DOHH2 (cell line): ENCODE measurements at regions not wholly inside any gene's neighbourhood (a gene's known extent, or its start where the extent isn't known, plus 50 kb on each side); places are given as distances from the start of the nearest gene placed in this dataset.

ENCODE experiments used
- H3F3A ChIP-seq: fragments of 200-600 bp; sonication (generic), shearing (Covaris generic); 2 replicates; pipeline ENCODE4 v1.6.0; 2016; ENCODE audit warnings: antibody characterized with exemption, mild to moderate bottlenecking; ENCODE audit not compliant: control insufficient read depth, insufficient read depth
- H3K27ac ChIP-seq: fragments of 200-600 bp; sonication (generic); 2 replicates; pipeline ENCODE4 v1.5.1; 2014; ENCODE audit warnings: low read depth, mild to moderate bottlenecking, low read length, moderate library complexity
- H3K27me3 ChIP-seq: fragments of 200-600 bp; sonication (generic); 2 replicates; pipeline ENCODE4 v1.6.1; 2014; ENCODE audit warnings: mild to moderate bottlenecking, low read length, mixed read lengths; ENCODE audit not compliant: control insufficient read depth
- H3K36me3 ChIP-seq: fragments of 200-600 bp; sonication (generic); 2 replicates; pipeline ENCODE4 v1.6.1; 2014; ENCODE audit warnings: mild to moderate bottlenecking, low read length, moderate library complexity, mixed read lengths; ENCODE audit not compliant: control insufficient read depth
- H3K4me1 ChIP-seq: fragments of 200-600 bp; sonication (generic); 2 replicates; pipeline ENCODE4 v1.6.1; 2014; ENCODE audit warnings: mild to moderate bottlenecking, low read length, mixed read lengths; ENCODE audit not compliant: control insufficient read depth
- H3K4me2 ChIP-seq: fragments of 200-600 bp; sonication (generic); 2 replicates; pipeline ENCODE4 v1.6.0; 2014; ENCODE audit warnings: mild to moderate bottlenecking, low read length, moderate library complexity
- H3K4me3 ChIP-seq: fragments of 200-600 bp; sonication (generic); 2 replicates; pipeline ENCODE4 v1.5.1; 2014; ENCODE audit warnings: mild to moderate bottlenecking, low read length, mixed read lengths
- H3K79me2 ChIP-seq: fragments of 200-600 bp; sonication (generic); 2 replicates; pipeline ENCODE4 v1.6.1; 2014; ENCODE audit warnings: mild to moderate bottlenecking, low read length, mixed read lengths; ENCODE audit not compliant: control insufficient read depth
- H3K9me2 ChIP-seq: fragments of 200-600 bp; sonication (generic); replicated peaks from 2 replicates; pipeline ENCODE4 v1.6.1; 2014; ENCODE audit warnings: mild to moderate bottlenecking, low read length, mixed read lengths; ENCODE audit not compliant: control insufficient read depth
- H3K9me3 ChIP-seq: fragments of 200-600 bp; sonication (generic); 2 replicates; pipeline ENCODE4 v1.6.1; 2014; ENCODE audit warnings: antibody characterized with exemption, low read length, mixed read lengths; ENCODE audit not compliant: control insufficient read depth, insufficient read depth
- H4K20me1 ChIP-seq: fragments of 200-600 bp; sonication (generic); 2 replicates; pipeline ENCODE4 v1.6.0; 2014; ENCODE audit warnings: low read depth, mild to moderate bottlenecking, antibody characterized with exemption, low read length, moderate library complexity; ENCODE audit not compliant: control insufficient read depth, insufficient read depth
- EZH2phosphoT487 ChIP-seq: fragments of 200-600 bp; sonication (generic); IDR thresholded peaks from 2 replicates; pipeline ENCODE4 v1.6.1; 2017; ENCODE audit warnings: borderline replicate concordance, mild to moderate bottlenecking, antibody characterized with exemption, low read length, moderate library complexity, mixed read lengths
- TF ChIP-seq, protein P1 (sequence below): fragments of 200-600 bp; sonication (generic); IDR thresholded peaks from one replicate; pipeline ENCODE4 v1.5.1; 2014; ENCODE audit warnings: antibody characterized with exemption, mild to moderate bottlenecking, low read depth, low read length; ENCODE audit not compliant: poor library complexity, severe bottlenecking

DNA sequence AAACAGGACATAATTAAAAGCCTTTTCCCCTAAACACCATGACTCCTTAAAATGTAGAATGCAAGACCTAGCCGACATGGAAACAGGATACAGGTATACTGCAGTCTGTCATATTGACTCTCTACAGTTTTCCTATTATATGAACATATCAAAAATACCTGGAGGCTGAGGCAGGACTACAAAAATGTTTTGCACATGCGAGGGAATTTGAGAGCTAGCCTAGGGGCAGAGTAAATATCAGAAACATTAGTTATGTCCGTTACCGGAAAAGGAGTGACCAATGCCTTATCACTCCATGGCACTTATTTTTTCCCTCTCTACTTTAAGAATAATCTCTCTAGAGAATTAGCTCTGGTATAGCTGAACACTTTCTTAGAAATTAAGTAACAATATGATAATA is 732.3 kb downstream of the TUSC7 start:
- Histone ChIP-seq H3K9me3 (no peaks in the 10 kb centered on the region), H3K79me2 (no peaks in the 10 kb centered on the region), H3F3A (no peaks in the 10 kb centered on the region), H3K36me3 (no peaks in the 10 kb centered on the region), H3K4me2 (no peak overlapping the region), H3K9me2 (no peaks in the 10 kb centered on the region), H3K4me3 (no peak overlapping the region), H4K20me1 (no peaks in the 10 kb centered on the region), H3K27me3 (no peaks in the 10 kb centered on the region), H3K27ac (no peak overlapping the region), H3K4me1 (peaks cover 10% of the 10 kb centered on the region)
- TF ChIP-seq EZH2phosphoT487: no peak
- TF ChIP-seq, protein P1, sequence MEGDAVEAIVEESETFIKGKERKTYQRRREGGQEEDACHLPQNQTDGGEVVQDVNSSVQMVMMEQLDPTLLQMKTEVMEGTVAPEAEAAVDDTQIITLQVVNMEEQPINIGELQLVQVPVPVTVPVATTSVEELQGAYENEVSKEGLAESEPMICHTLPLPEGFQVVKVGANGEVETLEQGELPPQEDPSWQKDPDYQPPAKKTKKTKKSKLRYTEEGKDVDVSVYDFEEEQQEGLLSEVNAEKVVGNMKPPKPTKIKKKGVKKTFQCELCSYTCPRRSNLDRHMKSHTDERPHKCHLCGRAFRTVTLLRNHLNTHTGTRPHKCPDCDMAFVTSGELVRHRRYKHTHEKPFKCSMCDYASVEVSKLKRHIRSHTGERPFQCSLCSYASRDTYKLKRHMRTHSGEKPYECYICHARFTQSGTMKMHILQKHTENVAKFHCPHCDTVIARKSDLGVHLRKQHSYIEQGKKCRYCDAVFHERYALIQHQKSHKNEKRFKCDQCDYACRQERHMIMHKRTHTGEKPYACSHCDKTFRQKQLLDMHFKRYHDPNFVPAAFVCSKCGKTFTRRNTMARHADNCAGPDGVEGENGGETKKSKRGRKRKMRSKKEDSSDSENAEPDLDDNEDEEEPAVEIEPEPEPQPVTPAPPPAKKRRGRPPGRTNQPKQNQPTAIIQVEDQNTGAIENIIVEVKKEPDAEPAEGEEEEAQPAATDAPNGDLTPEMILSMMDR: no peak

DNA sequence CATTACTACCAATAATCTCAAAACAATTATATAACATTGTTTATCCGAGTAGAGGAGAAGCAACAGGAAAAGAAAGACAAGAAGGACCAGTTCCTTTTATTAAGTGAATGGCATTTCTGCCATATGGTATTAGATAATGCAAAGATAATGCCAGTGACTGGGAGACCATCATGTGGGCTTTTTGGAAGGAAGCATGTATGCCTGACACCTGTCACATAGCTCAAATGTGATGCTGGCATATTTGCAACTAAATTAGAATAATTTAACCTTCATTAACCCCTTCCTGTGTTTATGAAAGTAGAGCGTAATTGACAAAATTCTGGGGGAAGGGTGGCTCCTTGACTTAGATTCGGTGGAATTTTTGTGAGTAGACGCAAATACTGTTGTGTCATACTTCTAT is 733.0 kb downstream of the TUSC7 start:
- Histone ChIP-seq H3K4me3 (no peak overlapping the region), H3K4me1 (peaks cover 10% of the 10 kb centered on the region), H3K9me2 (no peaks in the 10 kb centered on the region), H3K4me2 (no peak overlapping the region), H3K27ac (no peak overlapping the region), H3K27me3 (no peaks in the 10 kb centered on the region), H3F3A (no peaks in the 10 kb centered on the region), H3K9me3 (no peaks in the 10 kb centered on the region), H3K36me3 (no peaks in the 10 kb centered on the region), H3K79me2 (no peaks in the 10 kb centered on the region), H4K20me1 (no peaks in the 10 kb centered on the region)
- TF ChIP-seq, protein P1: no peak
- TF ChIP-seq EZH2phosphoT487: no peak

DNA sequence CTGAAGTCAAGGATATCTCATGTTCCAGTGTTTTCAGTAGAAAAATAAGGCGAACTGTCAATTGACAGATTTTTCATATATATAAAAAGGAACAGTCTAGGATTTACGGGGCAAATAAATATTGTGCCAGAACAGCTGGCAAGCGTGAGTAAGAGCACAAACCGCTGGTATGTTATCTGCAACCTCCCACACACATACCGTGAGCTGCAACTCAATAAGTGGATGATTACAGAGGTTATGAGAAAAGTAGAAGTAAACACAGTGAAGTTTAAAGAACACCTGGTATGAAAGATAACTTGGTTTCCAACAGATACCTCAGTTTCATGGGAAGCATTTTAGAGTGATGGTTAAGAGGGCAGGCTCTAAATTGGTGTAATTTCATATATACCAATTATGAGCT is 733.4 kb downstream of the TUSC7 start:
- Histone ChIP-seq H3K4me1 (peaks cover 10% of the 10 kb centered on the region), H3F3A (no peaks in the 10 kb centered on the region), H3K9me2 (no peaks in the 10 kb centered on the region), H3K4me3 (no peak overlapping the region), H3K36me3 (no peaks in the 10 kb centered on the region), H3K79me2 (no peaks in the 10 kb centered on the region), H3K27ac (no peak overlapping the region), H3K27me3 (no peaks in the 10 kb centered on the region), H3K9me3 (no peaks in the 10 kb centered on the region), H3K4me2 (no peak overlapping the region), H4K20me1 (no peaks in the 10 kb centered on the region)
- no peak for TF ChIP-seq EZH2phosphoT487
- TF ChIP-seq, protein P1: no peak

DNA sequence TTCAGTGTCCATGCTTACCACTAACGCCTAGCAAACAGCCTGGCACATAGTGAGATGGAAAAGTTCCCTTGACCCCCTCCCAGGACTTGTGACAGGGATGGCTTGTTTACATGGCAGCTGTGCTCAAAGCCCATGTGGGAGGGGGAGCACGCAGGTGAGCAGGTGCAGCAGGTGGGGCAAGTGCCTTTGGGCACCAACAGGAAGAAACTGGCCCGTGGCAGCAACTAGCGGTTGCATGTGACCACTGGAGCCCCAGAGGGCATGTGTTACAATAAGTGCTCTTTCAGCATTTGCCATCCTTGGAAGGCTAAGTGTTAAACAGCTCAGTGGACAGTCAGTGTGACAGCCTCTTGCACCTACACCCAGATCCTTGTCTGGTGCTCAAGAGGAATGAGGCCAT is 734.6 kb downstream of the TUSC7 start:
- Histone ChIP-seq H4K20me1 (no peaks in the 10 kb centered on the region), H3F3A (no peaks in the 10 kb centered on the region), H3K9me3 (no peaks in the 10 kb centered on the region), H3K27me3 (no peaks in the 10 kb centered on the region), H3K36me3 (no peaks in the 10 kb centered on the region), H3K4me1 (peaks cover 10% of the 10 kb centered on the region), H3K79me2 (no peaks in the 10 kb centered on the region), H3K4me3 (no peak overlapping the region), H3K9me2 (no peaks in the 10 kb centered on the region), H3K4me2 (no peak overlapping the region), H3K27ac (no peak overlapping the region)
- TF ChIP-seq, protein P1: no peak
- no peak for TF ChIP-seq EZH2phosphoT487
